ENCODE measurements at regions not wholly inside any gene's neighbourhood (a gene's known extent, or its start where the extent isn't known, plus 50 kb on each side); places are given as distances from the start of the nearest gene placed in this dataset.

DNA sequence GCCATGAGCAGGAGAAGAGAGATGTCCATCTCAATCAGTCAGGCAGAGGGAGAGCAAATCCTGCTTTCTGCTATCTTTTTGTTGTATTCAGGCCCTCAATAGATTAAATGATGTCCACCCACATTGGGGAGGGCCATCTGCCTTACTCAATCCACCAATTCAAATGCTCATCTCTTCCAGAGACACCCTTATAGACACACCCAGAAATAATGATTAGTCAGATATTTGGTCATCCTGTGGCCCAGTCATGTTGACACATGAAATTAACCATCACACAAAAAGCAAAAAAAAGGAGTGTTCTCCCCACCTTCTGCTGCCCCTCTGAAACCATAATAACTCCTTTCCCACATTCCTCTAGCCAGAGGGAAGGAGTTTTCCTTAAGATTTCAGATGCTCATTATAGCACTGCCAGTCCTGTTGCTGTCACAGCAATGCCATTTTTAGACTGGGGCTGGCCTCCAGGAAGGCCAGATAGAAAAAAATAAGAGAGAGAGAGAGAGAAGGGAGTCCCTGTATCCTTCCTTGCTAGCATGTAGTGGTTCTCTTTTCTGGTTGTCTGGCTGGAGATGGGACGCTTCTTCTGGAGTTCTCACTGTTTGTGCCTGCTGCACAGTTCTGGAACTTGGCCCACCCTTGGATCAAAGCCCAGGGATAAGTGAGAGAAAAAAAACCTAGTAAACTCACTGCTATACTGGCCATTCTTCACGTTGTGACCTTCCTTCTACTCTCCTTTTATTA is 177.7 kb downstream of the RBM46 start:
- POLR2A ChIA-PET = no interaction called here

GRCh38 chr4:154959756-154960155 is 178.7 kb downstream of the RBM46 start:
- no peaks in the 10 kb centered on the region for H3K36me3 ChIP-seq (ENCODE audit: control insufficient read depth, insufficient read depth, low read length)
- DNase-seq (ENCODE audit: low read depth) = no peak
- ChIA-PET POLR2A (no interaction called here), CTCF (no interaction called here)
- no peaks in the 10 kb centered on the region for H3K27me3 ChIP-seq (ENCODE audit: control insufficient read depth, insufficient read depth, low read length)
- TF ChIP-seq CTCF (IDR thresholded peaks at IDR 0.05; ENCODE audit: insufficient read depth, low read depth, low read length) = no peak
- H3K4me3 ChIP-seq (ENCODE audit: low read depth, low read length) = no peak overlapping the region

More for the DNA sequence above, 177.7 kb downstream of the RBM46 start:
- Histone ChIP-seq H3K4me3 (ENCODE audit: low read depth, low read length) (no peak overlapping the region), H3K27me3 (ENCODE audit: control insufficient read depth, insufficient read depth, low read length) (no peaks in the 10 kb centered on the region), H3K36me3 (ENCODE audit: control insufficient read depth, insufficient read depth, low read length) (no peaks in the 10 kb centered on the region)
- CTCF ChIA-PET = no interaction called here
- no peak for DNase-seq (ENCODE audit: low read depth)
- no peak for TF ChIP-seq CTCF (IDR thresholded peaks at IDR 0.05; ENCODE audit: insufficient read depth, low read depth, low read length)

DNA sequence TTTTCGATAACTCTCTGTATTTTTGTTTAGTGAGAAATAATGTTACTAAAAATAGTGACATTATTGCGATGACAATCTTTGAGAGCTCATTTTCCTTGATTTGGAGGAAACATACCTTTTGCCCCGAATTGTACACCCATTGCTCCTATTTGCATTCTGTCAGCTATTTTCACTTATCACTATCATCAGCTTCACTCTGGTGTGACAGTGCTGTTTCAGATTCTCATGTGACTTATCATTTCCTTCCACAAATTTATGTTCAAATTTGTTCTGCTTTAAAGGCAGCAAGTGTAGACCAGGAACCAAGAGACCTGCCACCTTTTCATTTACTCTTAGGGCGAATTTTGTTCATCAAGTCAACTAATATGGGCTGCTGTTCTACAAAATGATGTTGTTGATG is 179.4 kb downstream of the RBM46 start:
- no peak for DNase-seq (ENCODE audit: low read depth)
- Histone ChIP-seq H3K36me3 (ENCODE audit: control insufficient read depth, insufficient read depth, low read length) (no peaks in the 10 kb centered on the region), H3K27me3 (ENCODE audit: control insufficient read depth, insufficient read depth, low read length) (no peaks in the 10 kb centered on the region), H3K4me3 (ENCODE audit: low read depth, low read length) (no peak overlapping the region)
- ChIA-PET POLR2A (no interaction called here), CTCF (no interaction called here)
- TF ChIP-seq CTCF (IDR thresholded peaks at IDR 0.05; ENCODE audit: insufficient read depth, low read depth, low read length) = no peak

DNA sequence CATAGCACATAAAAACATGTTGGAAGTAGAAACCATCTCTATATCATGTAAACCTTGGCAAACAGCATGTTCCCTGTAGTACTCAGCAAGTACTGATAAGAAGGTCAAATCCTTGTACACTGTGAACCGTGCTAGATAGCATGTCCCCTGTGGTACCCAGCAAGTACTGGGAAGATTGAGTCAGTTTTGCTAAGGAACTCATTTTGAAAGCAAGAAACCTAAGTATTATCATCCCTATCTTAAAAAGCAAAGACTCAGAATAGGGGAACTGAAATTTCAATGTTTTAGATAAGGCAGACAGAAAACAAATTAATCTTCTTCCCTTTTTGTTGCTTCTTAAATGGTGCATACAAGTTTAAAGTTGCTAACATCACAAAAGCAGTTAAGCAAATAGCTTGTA is 180.2 kb downstream of the RBM46 start:
- Histone ChIP-seq H3K36me3 (ENCODE audit: control insufficient read depth, insufficient read depth, low read length) (no peaks in the 10 kb centered on the region), H3K27me3 (ENCODE audit: control insufficient read depth, insufficient read depth, low read length) (no peaks in the 10 kb centered on the region), H3K4me3 (ENCODE audit: low read depth, low read length) (no peak overlapping the region)
- DNase-seq (ENCODE audit: low read depth) = no peak
- ChIA-PET POLR2A (no interaction called here), CTCF (no interaction called here)
- TF ChIP-seq CTCF (IDR thresholded peaks at IDR 0.05; ENCODE audit: insufficient read depth, low read depth, low read length) = no peak

DNA sequence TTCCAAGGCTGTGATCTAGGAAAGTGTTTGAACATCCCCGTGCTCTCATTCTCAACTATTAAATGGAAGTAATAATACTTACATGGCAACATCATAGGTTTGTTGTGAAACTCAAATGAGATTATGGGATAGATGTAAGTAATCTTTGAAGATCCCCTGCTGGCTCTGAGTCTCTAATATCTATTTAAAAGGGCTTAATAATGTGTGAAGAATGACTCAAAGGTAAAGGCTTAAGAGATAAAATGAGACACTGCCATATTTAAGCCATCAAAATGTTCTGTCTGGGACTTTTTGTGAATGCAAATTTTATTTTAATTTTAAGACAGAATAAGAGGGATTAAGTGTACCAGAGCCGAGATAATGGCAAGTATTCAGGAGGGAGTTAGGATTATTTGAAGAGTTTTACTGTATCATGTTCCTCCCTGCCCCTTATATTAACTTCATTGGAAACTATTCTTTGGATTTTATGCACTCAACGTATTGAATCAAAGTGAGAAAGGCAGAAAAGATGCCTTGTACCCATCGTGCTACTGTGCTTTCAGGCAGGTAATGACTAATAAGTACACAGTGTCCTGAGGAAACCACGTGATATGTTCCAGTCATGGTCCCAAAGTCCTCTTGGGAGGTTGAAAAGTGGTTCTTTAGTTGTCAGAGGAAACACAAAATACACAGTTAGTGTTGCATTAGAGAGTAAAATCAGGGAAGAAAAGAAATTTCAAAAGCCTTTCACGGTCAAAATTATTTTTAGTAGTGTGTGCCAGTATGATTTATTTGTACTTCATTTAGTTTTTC is 192.4 kb downstream of the RBM46 start:
- DNase-seq (ENCODE audit: low read depth) = no peak
- H3K27me3 ChIP-seq (ENCODE audit: control insufficient read depth, insufficient read depth, low read length) = no peaks in the 10 kb centered on the region

More for the DNA sequence above, 192.4 kb downstream of the RBM46 start:
- POLR2A ChIA-PET = no interaction called here
- CTCF ChIA-PET = no interaction called here
- no peak for TF ChIP-seq CTCF (IDR thresholded peaks at IDR 0.05; ENCODE audit: insufficient read depth, low read depth, low read length)
- Histone ChIP-seq H3K4me3 (ENCODE audit: low read depth, low read length) (no peak overlapping the region), H3K36me3 (ENCODE audit: control insufficient read depth, insufficient read depth, low read length) (no peaks in the 10 kb centered on the region)
